ENCODE measurements at regions not wholly inside any gene's neighbourhood (a gene's known extent, or its start where the extent isn't known, plus 50 kb on each side); places are given as distances from the start of the nearest gene placed in this dataset.

DNA sequence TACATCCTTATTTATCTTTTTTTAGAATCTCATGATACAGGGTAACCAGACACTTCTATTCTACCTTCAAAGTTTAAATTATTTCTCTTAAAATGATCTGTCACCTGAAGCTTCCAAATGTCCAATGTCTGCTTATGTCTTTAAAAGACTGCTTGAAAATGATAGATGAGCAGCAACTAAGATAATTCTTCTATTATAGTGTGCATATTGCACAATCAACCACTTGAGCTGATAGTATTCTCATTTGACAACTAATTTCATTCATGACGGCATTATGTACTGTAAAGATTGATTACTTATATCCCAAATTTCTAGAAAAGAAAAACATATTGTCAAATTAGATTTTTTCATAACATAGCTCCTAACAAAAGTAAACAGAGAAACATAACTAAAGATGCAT is 1478.2 kb upstream of the MIR17HG start:
- no peaks in the 10 kb centered on the region for H3K36me3 Mint-ChIP-seq
- H3K4me1 Mint-ChIP-seq, result no peaks in the 10 kb centered on the region
- no peaks in the 10 kb centered on the region for H3K27me3 Mint-ChIP-seq
- H3K27ac Mint-ChIP-seq, result no peak overlapping the region
- H3K9me3 Mint-ChIP-seq, result peaks cover 3% of the 10 kb centered on the region
- H3K4me3 Mint-ChIP-seq, result no peak overlapping the region
- no peak for DNase-seq

DNA sequence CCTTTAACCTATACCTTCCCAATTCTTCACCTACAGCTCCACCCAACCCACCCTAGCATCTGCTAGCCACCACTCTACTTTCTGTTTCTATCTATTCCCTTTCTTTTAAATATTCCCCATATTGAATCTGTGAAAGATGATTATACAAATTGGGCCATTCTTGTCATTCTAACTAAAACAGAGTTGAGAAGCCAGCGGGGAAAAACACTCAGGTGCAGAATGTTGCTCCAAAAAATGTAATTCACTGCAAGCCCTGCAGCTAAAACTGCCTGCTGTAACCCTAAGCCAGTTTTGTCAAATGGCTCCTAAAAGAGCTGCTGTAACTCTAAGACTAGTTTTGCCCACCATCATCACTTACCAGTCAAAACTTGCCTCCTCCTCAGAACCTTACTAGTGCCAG is 1468.6 kb upstream of the MIR17HG start:
- H3K4me1 Mint-ChIP-seq, result no peaks in the 10 kb centered on the region
- H3K36me3 Mint-ChIP-seq, result no peaks in the 10 kb centered on the region
- no peak overlapping the region for H3K27ac Mint-ChIP-seq
- H3K9me3 Mint-ChIP-seq, result peaks cover 7% of the 10 kb centered on the region
- DNase-seq, result no peak
- no peaks in the 10 kb centered on the region for H3K27me3 Mint-ChIP-seq
- no peak overlapping the region for H3K4me3 Mint-ChIP-seq

DNA sequence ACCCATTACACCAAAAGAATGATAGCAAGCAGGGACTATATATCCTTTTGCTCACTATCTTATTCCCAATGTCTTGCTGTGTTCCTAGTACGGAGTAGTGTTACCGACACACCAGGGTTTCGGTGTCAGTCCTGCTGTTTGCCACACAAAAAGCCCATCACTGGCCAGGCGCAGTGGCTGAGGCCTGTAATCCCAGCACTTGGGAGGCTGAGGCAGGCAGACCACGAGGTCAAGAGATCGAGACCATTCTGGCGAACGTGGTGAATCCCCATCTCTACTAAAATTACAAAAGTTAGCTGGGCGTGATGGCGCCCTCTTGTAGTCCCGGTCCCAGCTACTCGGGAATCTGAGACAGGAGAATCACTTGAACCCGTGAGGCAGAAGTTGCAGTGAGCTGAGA is 1467.3 kb upstream of the MIR17HG start:
- no peaks in the 10 kb centered on the region for H3K27me3 Mint-ChIP-seq
- H3K4me1 Mint-ChIP-seq, result no peaks in the 10 kb centered on the region
- H3K27ac Mint-ChIP-seq, result no peak overlapping the region
- H3K36me3 Mint-ChIP-seq, result no peaks in the 10 kb centered on the region
- H3K9me3 Mint-ChIP-seq, result peaks cover 10% of the 10 kb centered on the region
- no peak overlapping the region for H3K4me3 Mint-ChIP-seq
- no peak for DNase-seq

DNA sequence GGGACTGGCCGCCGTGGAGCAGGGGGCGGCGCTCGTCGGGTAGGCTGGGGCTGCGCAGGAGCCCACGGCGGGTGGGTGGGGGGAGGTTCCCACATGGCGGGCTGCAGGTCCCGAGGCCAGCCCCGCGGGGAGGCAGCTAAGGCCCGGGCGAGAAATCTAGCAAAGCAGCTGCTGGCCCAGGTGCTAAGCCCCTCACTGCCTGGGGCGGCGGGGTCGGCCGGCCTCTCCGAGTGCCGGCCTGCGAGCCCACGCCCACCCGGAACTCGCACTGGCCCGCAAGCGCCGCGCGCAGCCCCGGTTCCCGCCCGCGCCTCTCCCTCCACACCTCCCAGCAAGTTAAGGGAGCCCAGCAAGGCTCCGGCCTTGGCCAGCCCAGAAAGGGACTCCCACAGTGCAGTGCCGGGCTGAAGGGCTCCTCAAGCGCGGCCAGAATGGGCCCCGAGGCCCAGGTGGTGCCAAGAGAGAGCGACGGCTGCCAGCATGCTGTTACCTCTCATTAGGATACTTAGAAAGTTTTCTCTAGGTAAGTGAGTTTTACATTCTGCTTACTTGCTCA is 1463.5 kb upstream of the MIR17HG start:
- H3K9me3 Mint-ChIP-seq, result peaks cover 10% of the 10 kb centered on the region
- no peaks in the 10 kb centered on the region for H3K27me3 Mint-ChIP-seq
- DNase-seq, result no peak
- no peak overlapping the region for H3K4me3 Mint-ChIP-seq
- no peaks in the 10 kb centered on the region for H3K36me3 Mint-ChIP-seq
- no peaks in the 10 kb centered on the region for H3K4me1 Mint-ChIP-seq
- no peak overlapping the region for H3K27ac Mint-ChIP-seq

DNA sequence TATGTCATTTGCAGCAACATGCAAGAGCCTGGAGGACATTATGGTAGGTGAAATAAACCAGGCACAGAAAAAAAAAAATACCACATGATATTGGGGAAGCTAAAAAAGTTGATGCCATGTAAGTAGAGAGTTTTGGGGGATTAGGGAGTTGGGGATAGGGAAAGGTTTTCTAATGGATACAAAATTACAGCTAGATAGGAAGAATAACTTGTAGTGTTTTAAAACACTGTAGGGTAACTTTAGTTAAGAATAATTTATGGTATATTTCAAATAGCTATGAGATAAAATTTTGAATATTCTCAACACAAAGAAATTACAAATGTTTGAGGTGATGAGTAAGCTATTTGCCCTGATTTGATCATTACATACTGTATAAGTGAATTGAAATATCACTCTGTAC is 1456.7 kb upstream of the MIR17HG start:
- DNase-seq, result no peak
- Mint-ChIP-seq H3K27ac (no peak overlapping the region), H3K4me3 (no peak overlapping the region), H3K27me3 (no peaks in the 10 kb centered on the region), H3K4me1 (no peaks in the 10 kb centered on the region), H3K36me3 (no peaks in the 10 kb centered on the region), H3K9me3 (peaks cover 4% of the 10 kb centered on the region)

DNA sequence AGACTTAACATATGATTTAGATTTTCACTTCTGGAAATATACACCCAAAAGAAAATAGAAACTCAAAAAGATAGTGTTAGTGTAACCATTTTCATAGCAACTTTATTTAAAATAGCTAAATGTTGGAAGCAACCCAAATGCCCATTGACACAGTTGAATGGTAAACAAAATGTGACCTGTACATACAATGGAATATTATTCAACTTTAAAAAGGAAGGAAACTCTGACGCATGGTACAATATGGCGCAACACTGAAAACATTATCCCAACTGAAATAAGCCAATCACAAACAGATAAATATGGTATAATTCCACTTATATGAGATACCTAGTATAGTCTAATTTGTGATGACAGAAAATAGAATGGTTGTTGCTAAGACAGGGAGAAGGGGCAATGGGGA is 1456.1 kb upstream of the MIR17HG start:
- DNase-seq, result no peak
- H3K4me1 Mint-ChIP-seq, result no peaks in the 10 kb centered on the region
- H3K36me3 Mint-ChIP-seq, result no peaks in the 10 kb centered on the region
- H3K4me3 Mint-ChIP-seq, result no peak overlapping the region
- peaks cover 7% of the 10 kb centered on the region for H3K9me3 Mint-ChIP-seq
- H3K27me3 Mint-ChIP-seq, result no peaks in the 10 kb centered on the region
- H3K27ac Mint-ChIP-seq, result no peak overlapping the region

DNA sequence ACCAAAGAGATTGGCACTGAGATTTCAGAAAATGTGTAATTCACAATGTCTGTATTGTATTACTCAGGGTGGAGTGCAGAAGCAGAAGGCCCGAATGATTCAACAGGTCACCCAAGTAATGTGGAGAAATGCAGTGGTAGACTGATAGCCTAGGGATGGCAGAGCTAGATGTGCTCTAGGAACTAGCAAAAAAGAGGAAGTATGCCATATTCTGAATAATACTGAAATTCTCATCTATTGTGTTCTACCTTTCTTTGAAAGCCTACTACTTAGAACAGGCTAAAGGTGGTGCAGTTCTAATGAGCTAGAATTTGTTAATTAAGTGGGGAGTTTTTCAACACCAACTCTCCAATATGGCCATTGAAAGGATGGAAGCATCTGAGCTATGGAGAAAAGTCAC is 1449.8 kb upstream of the MIR17HG start:
- Mint-ChIP-seq H3K27me3 (no peaks in the 10 kb centered on the region), H3K36me3 (no peaks in the 10 kb centered on the region), H3K4me1 (no peaks in the 10 kb centered on the region), H3K4me3 (no peak overlapping the region), H3K9me3 (peaks cover 8% of the 10 kb centered on the region), H3K27ac (no peak overlapping the region)
- DNase-seq, result no peak

DNA sequence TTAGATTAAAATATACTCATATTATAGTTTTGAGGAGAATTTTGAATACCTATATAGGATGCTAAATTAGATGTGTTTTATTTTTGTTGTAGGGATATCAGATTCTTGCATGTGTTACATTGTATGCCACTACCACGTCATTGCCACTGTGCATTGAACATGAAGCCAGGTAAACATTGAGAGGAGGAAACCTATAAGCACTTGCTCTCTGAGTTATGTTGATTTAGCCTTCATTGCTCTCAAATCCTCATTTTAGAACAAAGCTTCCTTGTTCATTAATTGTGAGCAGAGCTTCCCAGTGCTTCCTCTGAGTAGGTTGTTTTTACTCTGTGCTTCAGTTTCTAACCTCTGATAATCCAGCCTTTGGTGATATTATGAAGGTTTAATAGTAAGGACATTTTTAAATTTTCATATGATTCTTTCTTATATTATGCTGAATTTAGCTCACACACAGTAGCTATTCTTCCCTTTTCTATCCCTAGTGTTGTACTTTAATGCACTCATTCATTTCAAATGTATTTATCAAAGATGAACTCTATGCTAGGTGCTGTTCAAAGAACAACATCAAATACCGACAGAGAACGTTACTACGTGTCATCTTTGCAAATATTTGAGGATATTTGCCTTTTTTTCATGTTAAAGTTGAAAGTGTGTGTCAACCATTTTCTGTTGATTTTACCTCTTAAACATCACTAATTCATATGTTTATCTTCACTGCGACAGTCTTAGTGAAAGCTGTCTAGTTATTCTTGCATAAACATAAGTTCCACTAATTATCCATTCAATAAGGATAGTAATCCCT is 1448.0 kb upstream of the MIR17HG start:
- Mint-ChIP-seq H3K36me3 (no peaks in the 10 kb centered on the region), H3K4me1 (no peaks in the 10 kb centered on the region), H3K4me3 (no peak overlapping the region), H3K27me3 (no peaks in the 10 kb centered on the region), H3K9me3 (peaks cover 10% of the 10 kb centered on the region), H3K27ac (no peak overlapping the region)
- DNase-seq, result no peak

DNA sequence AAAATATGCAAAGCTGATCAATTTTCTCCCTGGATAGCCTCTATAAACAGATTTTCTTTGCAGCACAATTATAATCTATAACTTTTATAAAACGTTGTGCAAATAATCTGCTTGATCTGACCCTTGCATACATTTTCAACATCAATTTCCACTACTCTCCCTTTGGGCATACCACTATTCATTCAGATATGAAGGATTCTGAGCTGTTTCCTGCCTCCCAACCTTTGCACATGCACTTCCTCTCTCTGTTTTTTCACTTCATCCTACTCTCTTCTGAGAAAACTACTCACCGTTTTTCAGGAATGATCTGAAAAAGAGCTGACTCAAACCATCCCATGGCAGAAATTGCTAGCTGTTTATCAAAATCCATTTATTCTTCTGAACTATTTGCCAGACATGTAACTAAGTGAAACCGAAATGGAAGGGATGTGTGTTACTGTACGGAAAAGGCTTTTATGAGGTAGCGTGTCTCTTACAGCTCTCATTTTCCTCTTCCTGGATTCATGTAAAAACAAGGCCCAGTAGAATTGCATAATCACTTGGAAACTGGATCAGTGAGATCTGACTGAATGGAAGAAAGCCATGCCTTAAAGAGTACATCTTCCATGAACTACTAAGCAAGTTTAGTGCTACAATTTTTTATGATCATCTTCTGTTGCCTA is 1447.3 kb upstream of the MIR17HG start:
- no peak overlapping the region for H3K27ac Mint-ChIP-seq
- DNase-seq, result no peak
- peaks cover 11% of the 10 kb centered on the region for H3K9me3 Mint-ChIP-seq
- no peak overlapping the region for H3K4me3 Mint-ChIP-seq
- no peaks in the 10 kb centered on the region for H3K36me3 Mint-ChIP-seq
- no peaks in the 10 kb centered on the region for H3K27me3 Mint-ChIP-seq
- no peaks in the 10 kb centered on the region for H3K4me1 Mint-ChIP-seq

DNA sequence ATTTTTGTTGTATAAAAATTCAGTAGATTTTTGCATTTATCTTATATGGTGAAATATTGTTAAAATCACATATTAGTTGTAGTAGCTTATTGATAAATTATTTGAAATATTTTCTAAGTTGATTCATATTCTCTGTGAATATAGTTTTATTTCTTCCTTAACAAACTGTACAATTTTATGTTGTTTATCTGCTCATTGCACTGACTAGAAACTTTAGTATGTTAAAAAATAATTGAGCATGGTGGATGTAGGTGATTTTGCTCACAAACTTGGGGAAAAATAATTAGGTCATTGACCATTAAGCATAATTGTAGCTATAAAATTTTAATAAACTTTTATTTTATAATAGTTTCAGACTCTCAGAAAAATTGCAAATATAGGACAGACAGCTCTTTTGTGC is 1445.3 kb upstream of the MIR17HG start:
- H3K36me3 Mint-ChIP-seq, result peaks cover 2% of the 10 kb centered on the region
- no peak for DNase-seq
- H3K4me3 Mint-ChIP-seq, result no peak overlapping the region
- no peaks in the 10 kb centered on the region for H3K4me1 Mint-ChIP-seq
- H3K9me3 Mint-ChIP-seq, result peaks cover 10% of the 10 kb centered on the region
- no peak overlapping the region for H3K27ac Mint-ChIP-seq
- no peaks in the 10 kb centered on the region for H3K27me3 Mint-ChIP-seq

DNA sequence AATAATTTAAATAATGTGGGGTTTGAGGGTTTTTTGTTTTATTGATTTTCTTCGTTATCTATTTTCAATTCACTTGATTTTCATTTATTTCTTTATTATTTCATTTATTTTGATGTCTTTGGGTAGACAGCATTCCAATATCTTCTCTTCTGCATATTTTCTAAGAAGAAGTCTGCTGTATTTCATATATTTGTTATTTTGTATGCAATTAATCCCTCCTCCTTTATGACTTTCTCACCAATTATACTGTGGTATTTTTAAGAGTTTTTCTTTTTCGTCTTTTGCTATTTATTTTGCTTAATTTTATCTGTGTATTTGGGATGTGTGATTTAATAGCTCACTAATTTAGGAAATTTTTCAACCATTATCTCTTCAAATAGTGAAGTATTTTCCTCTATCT is 1444.4 kb upstream of the MIR17HG start:
- peaks cover 5% of the 10 kb centered on the region for H3K9me3 Mint-ChIP-seq
- no peak overlapping the region for H3K4me3 Mint-ChIP-seq
- H3K27me3 Mint-ChIP-seq, result no peaks in the 10 kb centered on the region
- no peak overlapping the region for H3K27ac Mint-ChIP-seq
- H3K4me1 Mint-ChIP-seq, result no peaks in the 10 kb centered on the region
- H3K36me3 Mint-ChIP-seq, result peaks cover 2% of the 10 kb centered on the region
- no peak for DNase-seq

DNA sequence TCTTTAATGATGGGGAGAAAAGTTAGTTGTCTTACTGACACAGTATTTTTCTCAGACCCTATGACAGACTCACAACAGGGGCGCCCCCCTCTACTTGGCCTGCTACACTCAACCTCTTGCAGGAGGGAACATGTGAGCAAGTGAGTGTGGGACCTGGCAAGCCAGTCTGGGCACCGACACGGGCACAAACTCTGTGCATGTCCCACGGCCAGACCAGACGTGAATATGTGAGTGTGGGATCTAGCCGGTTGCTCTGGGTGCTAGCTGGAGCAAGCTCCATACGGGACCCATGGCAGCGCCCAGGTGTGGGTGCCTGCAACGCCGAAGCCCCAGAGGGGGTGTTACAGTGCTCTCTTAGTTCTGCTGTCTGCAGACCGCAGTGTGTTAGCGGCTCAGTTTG is 1437.3 kb upstream of the MIR17HG start:
- Mint-ChIP-seq H3K9me3 (peaks cover 2% of the 10 kb centered on the region), H3K4me3 (no peak overlapping the region), H3K4me1 (no peaks in the 10 kb centered on the region), H3K36me3 (peaks cover 2% of the 10 kb centered on the region), H3K27ac (no peak overlapping the region), H3K27me3 (no peaks in the 10 kb centered on the region)
- DNase-seq, result no peak

DNA sequence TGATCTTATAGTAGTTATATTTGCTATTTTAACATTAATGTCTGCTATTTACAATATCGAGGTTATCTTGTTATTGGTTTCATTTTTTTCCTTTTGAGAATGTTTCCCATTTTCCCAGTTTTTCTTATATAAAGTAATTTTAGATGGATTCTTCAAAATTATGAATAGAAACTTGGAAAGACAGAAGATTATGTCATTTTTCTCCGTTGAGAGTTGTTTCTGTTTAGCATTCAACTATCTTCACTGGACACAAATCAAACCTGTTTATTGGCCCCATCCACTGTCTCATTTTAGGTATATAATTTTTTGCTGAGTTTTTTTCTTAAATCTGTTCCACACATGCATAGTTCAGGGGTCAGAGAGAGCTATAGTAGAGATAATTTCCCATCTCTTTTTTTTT is 1430.9 kb upstream of the MIR17HG start:
- H3K27me3 Mint-ChIP-seq, result no peaks in the 10 kb centered on the region
- no peak overlapping the region for H3K27ac Mint-ChIP-seq
- no peaks in the 10 kb centered on the region for H3K36me3 Mint-ChIP-seq
- no peak for DNase-seq
- no peaks in the 10 kb centered on the region for H3K4me1 Mint-ChIP-seq
- peaks cover 2% of the 10 kb centered on the region for H3K9me3 Mint-ChIP-seq
- H3K4me3 Mint-ChIP-seq, result no peak overlapping the region

DNA sequence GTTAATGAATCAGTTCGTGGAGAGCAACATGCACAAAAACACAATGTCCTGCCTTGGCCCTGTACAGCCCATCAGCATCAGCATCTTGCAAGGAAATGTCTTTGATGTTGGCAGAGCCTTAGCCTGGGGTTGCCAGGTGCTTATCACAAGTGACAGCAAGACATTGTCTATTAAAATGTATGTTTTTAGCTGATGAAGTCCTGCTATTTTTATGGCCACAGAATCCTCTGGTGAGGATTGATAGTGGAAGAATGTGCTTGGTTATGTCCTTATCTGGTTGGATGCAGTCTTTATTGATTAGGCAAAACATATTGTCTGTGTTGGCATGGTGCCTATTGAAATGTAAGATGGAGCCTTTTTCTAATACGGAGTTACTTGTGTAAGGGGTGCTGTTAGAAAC is 1427.0 kb upstream of the MIR17HG start:
- Mint-ChIP-seq H3K36me3 (no peaks in the 10 kb centered on the region), H3K4me1 (no peaks in the 10 kb centered on the region), H3K4me3 (no peak overlapping the region), H3K27ac (no peak overlapping the region), H3K27me3 (no peaks in the 10 kb centered on the region), H3K9me3 (peaks cover 6% of the 10 kb centered on the region)
- DNase-seq, result no peak

DNA sequence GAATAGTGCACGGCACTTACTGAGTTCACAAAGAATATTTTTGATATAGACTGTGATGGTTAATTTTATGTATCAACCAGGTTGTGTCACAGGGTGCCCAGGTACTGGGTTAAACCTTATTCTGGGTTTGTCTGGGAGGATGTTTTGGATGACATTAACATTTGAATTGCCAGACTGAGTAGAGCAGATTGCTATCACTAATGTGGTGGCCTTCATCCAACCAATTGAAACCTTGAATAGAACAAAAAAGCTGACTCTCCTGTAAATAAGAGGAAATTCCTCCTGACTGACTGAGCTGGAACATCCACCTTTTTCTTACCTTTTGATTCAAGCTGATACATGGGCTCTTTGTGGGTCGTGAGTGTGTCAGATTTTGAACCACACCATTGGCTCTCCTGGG is 1424.4 kb upstream of the MIR17HG start:
- DNase-seq, result no peak
- H3K27me3 Mint-ChIP-seq, result no peaks in the 10 kb centered on the region
- H3K27ac Mint-ChIP-seq, result no peak overlapping the region
- H3K4me3 Mint-ChIP-seq, result no peak overlapping the region
- H3K36me3 Mint-ChIP-seq, result no peaks in the 10 kb centered on the region
- peaks cover 9% of the 10 kb centered on the region for H3K9me3 Mint-ChIP-seq
- no peaks in the 10 kb centered on the region for H3K4me1 Mint-ChIP-seq

DNA sequence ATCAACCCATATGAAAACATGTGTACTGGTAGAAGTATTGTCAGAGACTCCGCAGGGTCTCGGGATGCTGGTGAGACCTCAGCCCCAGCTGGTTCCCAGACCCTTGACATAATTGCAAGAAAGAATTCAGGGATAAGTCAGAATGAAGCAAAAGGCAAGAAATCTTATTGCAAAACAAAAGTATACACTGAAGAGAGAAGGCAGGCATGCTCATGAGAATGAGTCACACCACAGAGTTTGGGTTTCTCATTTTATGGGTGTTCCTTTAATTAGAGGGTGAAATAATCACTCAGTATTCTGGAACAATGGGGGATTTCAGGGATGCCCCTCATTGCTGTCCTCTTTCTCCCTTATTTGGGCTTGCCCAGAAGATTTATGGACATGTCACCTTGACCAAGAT is 1423.8 kb upstream of the MIR17HG start:
- Mint-ChIP-seq H3K27me3 (no peaks in the 10 kb centered on the region), H3K9me3 (peaks cover 9% of the 10 kb centered on the region), H3K4me1 (no peaks in the 10 kb centered on the region), H3K36me3 (no peaks in the 10 kb centered on the region), H3K27ac (no peak overlapping the region), H3K4me3 (no peak overlapping the region)
- no peak for DNase-seq

Data from activated naive CD8-positive, alpha-beta T cell treated with anti-CD3 and anti-CD28 coated beads for 36 hours (primary cell).